ENCODE measurements at regions not wholly inside any gene's neighbourhood (a gene's known extent, or its start where the extent isn't known, plus 50 kb on each side); places are given as distances from the start of the nearest gene placed in this dataset.

GRCh38 chr22:27660306-27660705 is 141.2 kb downstream of the MN1 start:
- BruUV-seq (replicated peaks), result no TSS peak
- no peak for DNase-seq (ENCODE audit: low spot score)
- Histone ChIP-seq H3K27ac (ENCODE audit: low read depth, low read length, poor library complexity, severe bottlenecking) (no peak overlapping the region), H3K27me3 (replicated peaks; ENCODE audit: insufficient read depth, low read depth, low read length, poor library complexity) (no peaks in the 10 kb centered on the region), H3K9me3 (ENCODE audit: low read depth, low read length, poor library complexity, severe bottlenecking) (no peaks in the 10 kb centered on the region), H3K4me3 (ENCODE audit: low read depth, low read length, poor library complexity, severe bottlenecking) (no peak overlapping the region), H3K36me3 (ENCODE audit: insufficient read depth, low read length, poor library complexity, severe bottlenecking) (no peaks in the 10 kb centered on the region), H3K4me1 (ENCODE audit: insufficient read depth, low read length, poor library complexity, severe bottlenecking) (no peaks in the 10 kb centered on the region)
- intact Hi-C loops (cut with micrococcal nuclease; ENCODE audit: unreplicated experiment), result no loop called here
- ChIA-PET POLR2A (ENCODE audit: low non-redundant PET) (no interaction called here), CTCF (no interaction called here)
- TF ChIP-seq CTCF (conservative IDR thresholded peaks at IDR 0.05; ENCODE audit: low read depth, low read length) (no peak), EZH2 (IDR thresholded peaks at IDR 0.05; ENCODE audit: borderline replicate concordance, low read depth, low read length, poor library complexity, severe bottlenecking) (no peak)

GRCh38 chr22:27662359-27663301 is 138.9 kb downstream of the MN1 start:
- DNase-seq (ENCODE audit: low spot score), result no peak
- intact Hi-C loops (cut with micrococcal nuclease; ENCODE audit: unreplicated experiment), result no loop called here
- BruUV-seq (replicated peaks), result no TSS peak
- Histone ChIP-seq H3K36me3 (ENCODE audit: insufficient read depth, low read length, poor library complexity, severe bottlenecking) (no peaks in the 10 kb centered on the region), H3K4me3 (ENCODE audit: low read depth, low read length, poor library complexity, severe bottlenecking) (no peak overlapping the region), H3K27ac (ENCODE audit: low read depth, low read length, poor library complexity, severe bottlenecking) (no peak overlapping the region), H3K9me3 (ENCODE audit: low read depth, low read length, poor library complexity, severe bottlenecking) (peaks cover 2% of the 10 kb centered on the region), H3K4me1 (ENCODE audit: insufficient read depth, low read length, poor library complexity, severe bottlenecking) (no peaks in the 10 kb centered on the region), H3K27me3 (replicated peaks; ENCODE audit: insufficient read depth, low read depth, low read length, poor library complexity) (no peaks in the 10 kb centered on the region)
- POLR2A ChIA-PET (ENCODE audit: low non-redundant PET), result no interaction called here
- TF ChIP-seq CTCF (conservative IDR thresholded peaks at IDR 0.05; ENCODE audit: low read depth, low read length) (no peak), EZH2 (IDR thresholded peaks at IDR 0.05; ENCODE audit: borderline replicate concordance, low read depth, low read length, poor library complexity, severe bottlenecking) (no peak)
- CTCF ChIA-PET, result interaction anchor here (0.6 kb wide), 1 partner anchor 10 kb away, joined by 4 read pairs; no protein-coding TSS in a partner anchor

GRCh38 chr22:27663812-27664211 is 137.7 kb downstream of the MN1 start:
- no peaks in the 10 kb centered on the region for H3K4me1 ChIP-seq (ENCODE audit: insufficient read depth, low read length, poor library complexity, severe bottlenecking)
- BruUV-seq (replicated peaks), result no TSS peak
- DNase-seq (ENCODE audit: low spot score), result no peak
- H3K9me3 ChIP-seq (ENCODE audit: low read depth, low read length, poor library complexity, severe bottlenecking), result peaks cover 2% of the 10 kb centered on the region
- ChIA-PET POLR2A (ENCODE audit: low non-redundant PET) (no interaction called here), CTCF (no interaction called here)
- H3K36me3 ChIP-seq (ENCODE audit: insufficient read depth, low read length, poor library complexity, severe bottlenecking), result no peaks in the 10 kb centered on the region
- no peak for TF ChIP-seq EZH2 (IDR thresholded peaks at IDR 0.05; ENCODE audit: borderline replicate concordance, low read depth, low read length, poor library complexity, severe bottlenecking)
- TF ChIP-seq CTCF (conservative IDR thresholded peaks at IDR 0.05; ENCODE audit: low read depth, low read length), result no peak
- H3K27me3 ChIP-seq (replicated peaks; ENCODE audit: insufficient read depth, low read depth, low read length, poor library complexity), result no peaks in the 10 kb centered on the region
- H3K4me3 ChIP-seq (ENCODE audit: low read depth, low read length, poor library complexity, severe bottlenecking), result no peak overlapping the region
- intact Hi-C loops (cut with micrococcal nuclease; ENCODE audit: unreplicated experiment), result no loop called here
- H3K27ac ChIP-seq (ENCODE audit: low read depth, low read length, poor library complexity, severe bottlenecking), result no peak overlapping the region

Measured in A673 (cell line).